Choroid plexus epithelial cell (primary cell): ENCODE measurements at regions not wholly inside any gene's neighbourhood (a gene's known extent, or its start where the extent isn't known, plus 50 kb on each side); places are given as distances from the start of the nearest gene placed in this dataset.

Experiments used
- DNase-seq: peaks from one replicate; pipeline ENCODE4 v3.0.0-alpha.2; 2010; ENCODE audit warnings: low read depth
- H3K4me3 ChIP-seq: 2 replicates; pipeline ENCODE4 v1.5.1; 2011; ENCODE audit warnings: low read depth, mild to moderate bottlenecking, control low read depth, low read length, moderate library complexity
- TF ChIP-seq, protein P1 (sequence below): conservative IDR thresholded peaks from 2 replicates; pipeline ENCODE4 v1.5.1; 2011; ENCODE audit warnings: low read depth, mild to moderate bottlenecking, control low read depth, inconsistent platforms, low read length, moderate library complexity

DNA sequence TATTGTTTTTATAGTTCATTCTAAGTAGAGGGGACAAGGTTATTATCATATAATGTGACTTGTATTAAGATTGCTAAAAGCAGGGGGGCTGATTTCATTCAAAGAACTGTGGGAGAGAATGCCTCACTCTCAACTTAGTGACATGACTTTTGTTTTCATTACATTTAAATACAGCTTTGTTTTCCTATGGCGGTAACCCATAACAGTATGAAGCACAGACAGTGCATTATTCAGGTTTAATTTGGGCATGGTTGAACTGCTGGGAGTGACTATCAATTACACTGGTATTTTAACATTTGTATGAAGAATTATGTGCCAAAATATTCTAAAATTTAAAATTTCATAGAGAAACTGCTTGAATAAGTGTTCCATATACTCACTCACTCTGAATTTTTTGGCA, 637.3 kb downstream of the USP25 start:
- no peak for DNase-seq
- TF ChIP-seq, protein P1, sequence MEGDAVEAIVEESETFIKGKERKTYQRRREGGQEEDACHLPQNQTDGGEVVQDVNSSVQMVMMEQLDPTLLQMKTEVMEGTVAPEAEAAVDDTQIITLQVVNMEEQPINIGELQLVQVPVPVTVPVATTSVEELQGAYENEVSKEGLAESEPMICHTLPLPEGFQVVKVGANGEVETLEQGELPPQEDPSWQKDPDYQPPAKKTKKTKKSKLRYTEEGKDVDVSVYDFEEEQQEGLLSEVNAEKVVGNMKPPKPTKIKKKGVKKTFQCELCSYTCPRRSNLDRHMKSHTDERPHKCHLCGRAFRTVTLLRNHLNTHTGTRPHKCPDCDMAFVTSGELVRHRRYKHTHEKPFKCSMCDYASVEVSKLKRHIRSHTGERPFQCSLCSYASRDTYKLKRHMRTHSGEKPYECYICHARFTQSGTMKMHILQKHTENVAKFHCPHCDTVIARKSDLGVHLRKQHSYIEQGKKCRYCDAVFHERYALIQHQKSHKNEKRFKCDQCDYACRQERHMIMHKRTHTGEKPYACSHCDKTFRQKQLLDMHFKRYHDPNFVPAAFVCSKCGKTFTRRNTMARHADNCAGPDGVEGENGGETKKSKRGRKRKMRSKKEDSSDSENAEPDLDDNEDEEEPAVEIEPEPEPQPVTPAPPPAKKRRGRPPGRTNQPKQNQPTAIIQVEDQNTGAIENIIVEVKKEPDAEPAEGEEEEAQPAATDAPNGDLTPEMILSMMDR, result no peak
- no peak overlapping the region for H3K4me3 ChIP-seq

DNA sequence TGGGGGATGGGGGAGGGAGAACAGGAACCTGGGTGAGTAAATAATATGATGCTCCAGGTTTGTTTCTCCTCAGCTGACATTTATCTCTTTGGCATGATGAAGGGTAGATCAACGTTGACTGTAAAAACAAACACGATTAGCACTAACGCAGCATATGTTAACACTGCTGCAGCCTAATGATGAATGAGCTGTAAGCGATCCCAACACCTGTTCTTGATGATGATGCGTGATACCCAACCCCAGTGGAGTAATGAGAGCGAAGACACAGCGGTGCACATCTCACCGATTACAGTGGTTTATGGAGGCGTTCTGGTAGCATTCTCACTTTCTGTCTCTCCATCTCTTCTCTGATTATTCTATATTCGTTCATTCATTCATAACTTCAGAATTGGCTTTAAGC, 640.4 kb downstream of the USP25 start:
- no peak overlapping the region for H3K4me3 ChIP-seq
- DNase-seq, result no peak
- TF ChIP-seq, protein P1, result no peak

DNA sequence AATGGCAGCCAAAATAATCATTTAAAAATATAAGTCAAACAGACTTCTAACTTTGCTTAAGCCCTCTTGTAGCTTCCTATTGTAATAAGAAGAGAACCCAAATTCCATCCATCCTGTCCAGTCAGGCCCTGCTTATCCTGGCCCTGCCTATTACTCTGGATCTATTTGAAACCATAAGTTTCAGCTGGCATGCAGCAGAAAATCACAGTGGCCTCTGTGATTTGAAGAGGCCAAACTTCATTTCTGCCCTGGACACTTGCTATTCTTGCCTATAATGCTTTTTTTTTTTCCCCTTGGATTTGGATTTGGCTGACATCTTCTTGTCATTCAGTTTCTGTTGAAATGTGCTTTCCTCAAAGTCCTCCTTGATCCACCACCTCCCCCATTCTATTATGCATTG, 642.8 kb downstream of the USP25 start:
- TF ChIP-seq, protein P1, result no peak
- H3K4me3 ChIP-seq, result no peak overlapping the region
- no peak for DNase-seq

DNA sequence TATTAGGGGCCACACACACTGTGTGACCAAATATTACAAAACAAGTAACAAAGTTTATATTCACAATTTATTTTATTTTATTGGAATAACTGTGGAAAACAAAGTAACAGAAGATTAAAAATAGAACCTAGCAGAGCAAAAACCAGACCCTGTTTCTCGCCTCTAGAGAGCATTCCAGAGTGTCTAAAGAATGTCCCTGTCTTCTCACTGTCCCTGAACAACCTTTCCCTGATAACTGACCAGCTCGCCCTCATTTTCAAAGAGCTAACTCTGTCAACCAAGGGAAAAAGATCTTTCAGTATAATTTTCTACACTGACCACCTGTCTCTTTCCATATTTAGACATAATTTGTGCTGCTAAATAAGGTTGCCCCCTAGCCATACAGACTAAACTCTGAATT, 646.9 kb downstream of the USP25 start:
- DNase-seq, result no peak
- TF ChIP-seq, protein P1, result no peak
- H3K4me3 ChIP-seq, result no peak overlapping the region

DNA sequence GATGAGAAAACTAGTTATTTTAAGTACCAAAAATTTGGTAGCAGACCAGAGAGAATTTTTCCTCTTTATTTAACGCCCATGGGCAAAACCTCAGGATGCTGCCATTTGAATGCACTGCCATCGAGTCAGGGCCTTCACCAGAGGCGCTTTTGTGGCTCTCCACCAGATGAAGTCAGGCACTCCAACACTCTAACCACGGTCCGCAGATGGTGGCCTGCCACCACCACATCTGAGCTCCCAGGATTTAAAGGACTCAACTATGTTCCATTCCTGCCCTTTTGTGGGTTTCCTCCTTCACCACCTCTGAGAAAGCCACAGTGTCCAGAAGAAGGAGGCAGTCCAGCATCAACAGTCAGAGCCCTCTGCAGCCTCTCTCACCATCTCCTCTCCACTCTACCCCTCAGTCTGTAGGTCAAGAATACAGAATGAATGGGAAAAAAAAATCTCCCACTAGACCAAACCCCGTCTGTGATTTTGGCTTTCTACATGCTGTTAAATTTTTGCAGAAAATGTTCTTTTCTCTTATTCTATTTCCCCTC, 647.4 kb downstream of the USP25 start:
- TF ChIP-seq, protein P1, result no peak
- no peak overlapping the region for H3K4me3 ChIP-seq
- peak; percentile 13 for DNase-seq

DNA sequence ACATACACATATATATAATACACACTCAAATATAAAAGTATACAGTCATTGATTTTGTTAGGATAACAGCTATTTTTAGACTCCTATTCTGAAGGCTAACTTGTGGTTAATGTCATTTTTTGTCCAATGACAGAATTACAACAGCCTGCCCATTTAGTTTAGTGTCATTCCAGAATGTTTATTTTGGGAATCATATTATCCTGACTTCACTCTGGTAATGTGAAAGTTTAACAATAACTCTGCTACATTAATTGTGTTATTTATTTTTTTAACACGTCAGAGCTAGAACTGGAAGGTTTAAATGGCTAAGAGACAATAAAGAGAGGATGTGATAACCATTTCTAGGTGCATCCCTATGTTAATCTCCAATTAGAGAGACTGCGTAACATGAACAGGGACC, 648.1 kb downstream of the USP25 start:
- DNase-seq, result no peak
- TF ChIP-seq, protein P1, result no peak
- no peak overlapping the region for H3K4me3 ChIP-seq

DNA sequence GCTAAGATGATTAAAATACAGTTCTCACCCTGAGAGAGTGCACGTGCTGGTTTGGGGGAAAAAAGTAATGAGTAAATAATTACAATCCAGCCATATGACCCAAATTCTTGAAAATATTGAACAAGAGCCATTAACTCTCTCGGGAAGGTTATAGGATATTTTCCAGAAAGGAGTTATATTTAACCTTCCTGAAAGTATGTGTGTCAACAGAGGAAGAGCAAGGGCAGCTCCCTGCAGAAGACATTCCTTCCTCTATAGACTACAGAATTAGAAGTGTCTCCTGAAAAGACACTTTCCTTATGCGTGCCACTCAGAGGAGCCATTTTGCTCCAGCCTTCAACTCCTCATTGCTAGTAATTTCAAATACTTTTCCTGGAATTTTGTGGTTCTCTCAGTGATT, 648.7 kb downstream of the USP25 start:
- TF ChIP-seq, protein P1, result no peak
- no peak for DNase-seq
- no peak overlapping the region for H3K4me3 ChIP-seq
